ENCODE measurements at regions not wholly inside any gene's neighbourhood (a gene's known extent, or its start where the extent isn't known, plus 50 kb on each side); places are given as distances from the start of the nearest gene placed in this dataset.
"Not testable (repeated sequence)": the region's sequence is repeated elsewhere in the genome, so short reads cannot be mapped to it uniquely, and the experiment has no call there.

DNA sequence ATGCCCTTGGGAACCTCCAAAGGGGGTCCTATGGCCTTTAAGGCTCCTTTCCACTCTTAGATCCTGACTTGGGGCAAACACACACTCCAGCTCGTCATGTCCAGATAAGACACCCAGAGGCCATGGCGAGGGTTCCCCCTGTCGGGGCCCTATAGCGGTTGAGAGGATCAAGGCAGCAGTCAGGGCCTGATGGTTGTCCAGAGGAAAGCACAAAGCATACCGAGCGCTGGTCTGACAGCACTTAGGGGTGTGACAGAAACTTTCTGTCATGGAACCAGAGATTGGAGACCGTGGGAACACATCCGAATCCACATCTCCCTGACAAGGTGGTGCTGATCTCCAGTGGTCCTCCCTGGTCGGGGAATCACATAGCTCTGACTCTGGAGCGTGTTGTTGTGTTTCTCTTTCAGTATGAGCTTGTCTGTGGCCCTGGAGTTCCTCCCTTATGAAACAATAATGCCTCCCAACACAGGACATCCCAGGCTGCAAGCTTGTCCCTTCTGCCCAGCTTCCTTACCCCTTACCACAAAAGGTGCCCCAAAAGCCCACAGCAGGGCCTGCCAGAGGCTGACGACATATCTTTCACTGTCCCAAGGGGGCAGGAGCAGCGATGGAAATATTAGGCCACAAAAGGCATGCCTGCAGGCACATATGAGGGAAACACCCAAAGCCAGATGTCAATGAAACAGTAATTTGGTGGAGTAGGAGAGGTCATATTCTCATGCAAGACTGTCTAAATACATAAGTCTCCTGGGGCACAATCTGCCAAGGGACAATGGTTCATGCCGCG, 144.2 kb downstream of the ADRA2C start:
- TF ChIP-seq, protein P1, sequence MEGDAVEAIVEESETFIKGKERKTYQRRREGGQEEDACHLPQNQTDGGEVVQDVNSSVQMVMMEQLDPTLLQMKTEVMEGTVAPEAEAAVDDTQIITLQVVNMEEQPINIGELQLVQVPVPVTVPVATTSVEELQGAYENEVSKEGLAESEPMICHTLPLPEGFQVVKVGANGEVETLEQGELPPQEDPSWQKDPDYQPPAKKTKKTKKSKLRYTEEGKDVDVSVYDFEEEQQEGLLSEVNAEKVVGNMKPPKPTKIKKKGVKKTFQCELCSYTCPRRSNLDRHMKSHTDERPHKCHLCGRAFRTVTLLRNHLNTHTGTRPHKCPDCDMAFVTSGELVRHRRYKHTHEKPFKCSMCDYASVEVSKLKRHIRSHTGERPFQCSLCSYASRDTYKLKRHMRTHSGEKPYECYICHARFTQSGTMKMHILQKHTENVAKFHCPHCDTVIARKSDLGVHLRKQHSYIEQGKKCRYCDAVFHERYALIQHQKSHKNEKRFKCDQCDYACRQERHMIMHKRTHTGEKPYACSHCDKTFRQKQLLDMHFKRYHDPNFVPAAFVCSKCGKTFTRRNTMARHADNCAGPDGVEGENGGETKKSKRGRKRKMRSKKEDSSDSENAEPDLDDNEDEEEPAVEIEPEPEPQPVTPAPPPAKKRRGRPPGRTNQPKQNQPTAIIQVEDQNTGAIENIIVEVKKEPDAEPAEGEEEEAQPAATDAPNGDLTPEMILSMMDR (IDR thresholded peaks at IDR 0.05; ENCODE audit: low read length), result not testable (repeated sequence)
- not testable (repeated sequence) for TF ChIP-seq EZH2 (optimal IDR thresholded peaks at IDR 0.05; ENCODE audit: low read depth, low read length)
